ENCODE measurements at regions not wholly inside any gene's neighbourhood (a gene's known extent, or its start where the extent isn't known, plus 50 kb on each side); places are given as distances from the start of the nearest gene placed in this dataset.

DNA sequence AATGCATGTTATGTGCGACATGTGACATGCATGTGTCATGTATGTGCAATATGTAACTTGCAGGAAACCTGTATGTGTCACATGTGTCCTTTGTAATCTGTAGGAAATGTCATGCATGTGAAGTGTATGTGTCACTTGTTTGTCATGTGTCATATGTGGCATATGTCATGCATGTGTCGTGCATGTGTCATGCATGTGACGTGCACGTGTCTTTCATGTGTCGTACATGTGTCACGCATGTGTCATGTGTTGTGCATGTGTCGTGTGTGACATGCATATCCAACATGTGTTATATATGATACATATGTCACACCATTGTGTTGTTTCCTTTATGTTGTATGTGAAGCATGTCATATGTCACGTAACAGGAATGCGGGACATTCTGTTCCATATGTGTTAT is 2153.2 kb upstream of the PIK3C3 start:
- Histone ChIP-seq H3K4me3 (ENCODE audit: low read depth, low read length, poor library complexity, severe bottlenecking) (no peak overlapping the region), H2AFZ (ENCODE audit: low read length) (no peak overlapping the region), H3K27ac (ENCODE audit: low read depth, low read length, poor library complexity, severe bottlenecking) (no peak overlapping the region), H4K20me1 (ENCODE audit: insufficient read depth, low read length) (no peaks in the 10 kb centered on the region), H3K4me1 (ENCODE audit: insufficient read depth, low read length, poor library complexity, severe bottlenecking) (no peaks in the 10 kb centered on the region), H3K4me2 (ENCODE audit: low read length) (no peak overlapping the region), H3K36me3 (ENCODE audit: insufficient read depth, low read length) (no peaks in the 10 kb centered on the region), H3K9me3 (ENCODE audit: low read length) (no peaks in the 10 kb centered on the region), H3K79me2 (ENCODE audit: insufficient read depth, low read depth, low read length) (no peaks in the 10 kb centered on the region), H3K9me2 (ENCODE audit: insufficient read depth, low read length) (no peaks in the 10 kb centered on the region)
- no peak for TF ChIP-seq EZH2phosphoT487 (IDR thresholded peaks at IDR 0.05; ENCODE audit: borderline replicate concordance, low read depth, low read length)
- TF ChIP-seq, protein P1, sequence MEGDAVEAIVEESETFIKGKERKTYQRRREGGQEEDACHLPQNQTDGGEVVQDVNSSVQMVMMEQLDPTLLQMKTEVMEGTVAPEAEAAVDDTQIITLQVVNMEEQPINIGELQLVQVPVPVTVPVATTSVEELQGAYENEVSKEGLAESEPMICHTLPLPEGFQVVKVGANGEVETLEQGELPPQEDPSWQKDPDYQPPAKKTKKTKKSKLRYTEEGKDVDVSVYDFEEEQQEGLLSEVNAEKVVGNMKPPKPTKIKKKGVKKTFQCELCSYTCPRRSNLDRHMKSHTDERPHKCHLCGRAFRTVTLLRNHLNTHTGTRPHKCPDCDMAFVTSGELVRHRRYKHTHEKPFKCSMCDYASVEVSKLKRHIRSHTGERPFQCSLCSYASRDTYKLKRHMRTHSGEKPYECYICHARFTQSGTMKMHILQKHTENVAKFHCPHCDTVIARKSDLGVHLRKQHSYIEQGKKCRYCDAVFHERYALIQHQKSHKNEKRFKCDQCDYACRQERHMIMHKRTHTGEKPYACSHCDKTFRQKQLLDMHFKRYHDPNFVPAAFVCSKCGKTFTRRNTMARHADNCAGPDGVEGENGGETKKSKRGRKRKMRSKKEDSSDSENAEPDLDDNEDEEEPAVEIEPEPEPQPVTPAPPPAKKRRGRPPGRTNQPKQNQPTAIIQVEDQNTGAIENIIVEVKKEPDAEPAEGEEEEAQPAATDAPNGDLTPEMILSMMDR (conservative IDR thresholded peaks at IDR 0.05; ENCODE audit: low read length) = no peak
- no TSS peak for BruUV-seq (replicated peaks)
- DNase-seq (ENCODE audit: low spot score) = no peak
- ChIA-PET CTCF (ENCODE audit: unreplicated experiment) (no interaction called here), POLR2A (no interaction called here)
- intact Hi-C loops (cut with micrococcal nuclease; ENCODE audit: unreplicated experiment) = no loop called here

DNA sequence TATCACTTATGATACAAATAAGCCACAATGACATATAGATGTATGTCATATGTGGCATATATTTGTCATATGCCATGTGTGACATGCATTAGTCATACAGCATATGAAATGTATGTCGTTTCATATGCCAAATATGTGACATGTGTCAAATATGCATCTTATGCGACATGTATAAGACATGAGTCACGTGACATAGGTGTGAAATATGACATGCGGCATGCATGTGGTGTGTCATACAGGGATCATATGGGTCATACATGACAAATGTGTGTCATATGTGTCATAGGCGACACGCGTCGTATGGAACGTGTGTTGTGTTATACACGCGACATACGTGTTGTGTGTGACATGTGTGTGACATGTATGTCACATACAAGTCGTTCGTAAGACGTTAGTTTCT is 2154.0 kb upstream of the PIK3C3 start:
- Histone ChIP-seq H2AFZ (ENCODE audit: low read length) (no peak overlapping the region), H3K9me2 (ENCODE audit: insufficient read depth, low read length) (no peaks in the 10 kb centered on the region), H4K20me1 (ENCODE audit: insufficient read depth, low read length) (no peaks in the 10 kb centered on the region), H3K27ac (ENCODE audit: low read depth, low read length, poor library complexity, severe bottlenecking) (no peak overlapping the region), H3K36me3 (ENCODE audit: insufficient read depth, low read length) (no peaks in the 10 kb centered on the region), H3K79me2 (ENCODE audit: insufficient read depth, low read depth, low read length) (no peaks in the 10 kb centered on the region), H3K9me3 (ENCODE audit: low read length) (no peaks in the 10 kb centered on the region), H3K4me1 (ENCODE audit: insufficient read depth, low read length, poor library complexity, severe bottlenecking) (no peaks in the 10 kb centered on the region), H3K4me3 (ENCODE audit: low read depth, low read length, poor library complexity, severe bottlenecking) (no peak overlapping the region), H3K4me2 (ENCODE audit: low read length) (no peak overlapping the region)
- intact Hi-C loops (cut with micrococcal nuclease; ENCODE audit: unreplicated experiment) = no loop called here
- no peak for TF ChIP-seq EZH2phosphoT487 (IDR thresholded peaks at IDR 0.05; ENCODE audit: borderline replicate concordance, low read depth, low read length)
- TF ChIP-seq, protein P1 (conservative IDR thresholded peaks at IDR 0.05; ENCODE audit: low read length) = no peak
- DNase-seq (ENCODE audit: low spot score) = no peak
- CTCF ChIA-PET (ENCODE audit: unreplicated experiment) = no interaction called here
- BruUV-seq (replicated peaks) = no TSS peak
- POLR2A ChIA-PET = no interaction called here

DNA sequence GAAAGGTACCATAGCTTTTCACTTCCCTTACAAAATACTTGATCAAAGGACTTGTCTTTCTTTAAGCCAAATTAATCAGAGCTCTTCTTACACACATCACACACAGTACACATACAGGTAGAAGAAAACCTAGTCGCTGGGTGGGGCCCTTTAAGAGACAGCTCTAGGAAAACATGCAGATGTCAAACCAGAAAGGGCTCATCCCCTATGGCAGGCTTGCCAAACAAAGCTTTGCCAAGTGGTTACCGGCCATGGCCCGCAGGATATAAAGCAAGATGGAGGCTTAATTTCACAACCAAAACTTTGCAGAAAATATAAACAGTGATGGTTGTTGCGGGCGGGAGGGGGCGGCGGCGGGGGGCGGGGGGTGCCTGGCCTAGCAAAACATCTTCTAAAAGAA is 2156.0 kb upstream of the PIK3C3 start:
- TF ChIP-seq, protein P1 (conservative IDR thresholded peaks at IDR 0.05; ENCODE audit: low read length) = no peak
- Histone ChIP-seq H3K79me2 (ENCODE audit: insufficient read depth, low read depth, low read length) (no peaks in the 10 kb centered on the region), H3K4me3 (ENCODE audit: low read depth, low read length, poor library complexity, severe bottlenecking) (no peak overlapping the region), H3K4me2 (ENCODE audit: low read length) (no peak overlapping the region), H3K4me1 (ENCODE audit: insufficient read depth, low read length, poor library complexity, severe bottlenecking) (no peaks in the 10 kb centered on the region), H3K27ac (ENCODE audit: low read depth, low read length, poor library complexity, severe bottlenecking) (no peak overlapping the region), H3K9me3 (ENCODE audit: low read length) (no peaks in the 10 kb centered on the region), H2AFZ (ENCODE audit: low read length) (no peak overlapping the region), H4K20me1 (ENCODE audit: insufficient read depth, low read length) (no peaks in the 10 kb centered on the region), H3K36me3 (ENCODE audit: insufficient read depth, low read length) (no peaks in the 10 kb centered on the region), H3K9me2 (ENCODE audit: insufficient read depth, low read length) (no peaks in the 10 kb centered on the region)
- DNase-seq (ENCODE audit: low spot score) = no peak
- CTCF ChIA-PET (ENCODE audit: unreplicated experiment) = no interaction called here
- intact Hi-C loops (cut with micrococcal nuclease; ENCODE audit: unreplicated experiment) = no loop called here
- no TSS peak for BruUV-seq (replicated peaks)
- POLR2A ChIA-PET = no interaction called here
